Spleen (tissue), 7 donors: ENCODE measurements at regions not wholly inside any gene's neighbourhood (a gene's known extent, or its start where the extent isn't known, plus 50 kb on each side); places are given as distances from the start of the nearest gene placed in this dataset.

Experiments used
- CTCF ChIP-seq, 11 experiments: fragments of 200-600 bp in 7 of 11; fragments of 450-650 bp in 4 of 11; sonication (generic) in 4 of 11; IDR thresholded peaks in 8 of 11; conservative IDR thresholded peaks in 3 of 11; 1 replicate in 7 of 11; 2 replicates in 4 of 11; pipeline versions ENCODE4 v1.4.0 to v1.8.0; 2016 to 2021; ENCODE audit warnings: antibody characterized with exemption in 11 of 11, inconsistent platforms in 4 of 11, mild to moderate bottlenecking in 1 of 11
- POLR2A ChIP-seq, 3 donors: fragments of 450-650 bp; IDR thresholded peaks; one replicate each; pipeline ENCODE4 v1.5.1; 2017; ENCODE audit warnings: antibody characterized with exemption in 3 of 3, mild to moderate bottlenecking in 1 of 3
- POLR2AphosphoS5 ChIP-seq, 3 donors: sonication (generic); formaldehyde crosslinking; IDR thresholded peaks; one replicate each; pipeline ENCODE4 v1.5.1; 2017; ENCODE audit warnings: antibody characterized with exemption in 3 of 3
- donor health status: DM: no; HTN: no; CAD: no; lungs with moderate emphysema.
- donor health status: DM: no; HTN: no; CAD: no.
- donor health status: DM: no; HTN: no; CAD: no.

DNA sequence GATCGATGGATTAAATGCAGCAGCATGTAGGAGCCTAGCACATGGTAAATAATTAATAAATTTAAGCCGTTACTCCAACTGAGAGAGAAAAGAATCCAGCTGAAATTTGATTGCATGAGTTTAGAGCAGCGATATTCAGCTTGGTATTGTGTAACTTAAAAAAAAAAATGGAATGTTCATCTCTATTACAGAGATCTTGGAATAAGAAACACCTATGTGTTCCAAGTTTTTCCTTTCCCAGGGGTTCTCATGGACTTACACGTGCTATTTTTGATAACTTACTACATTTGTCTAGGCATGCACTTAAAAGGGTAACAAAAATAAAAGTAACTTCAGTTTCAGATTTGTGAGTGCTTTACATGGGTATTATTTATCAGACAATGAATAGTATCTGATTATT is 122.8 kb downstream of the RASSF9 start:
- TF ChIP-seq CTCF (IDR thresholded peaks at IDR 0.05 in 8 of 11, conservative IDR thresholded peaks at IDR 0.05 in 3 of 11) (no peak), POLR2A (IDR thresholded peaks at IDR 0.05) (no peak), POLR2AphosphoS5 (IDR thresholded peaks at IDR 0.05) (no peak)
